A673 (cell line): ENCODE measurements at regions not wholly inside any gene's neighbourhood (a gene's known extent, or its start where the extent isn't known, plus 50 kb on each side); places are given as distances from the start of the nearest gene placed in this dataset.

Experiments used
- BruUV-seq: library from RNA; stranded (reverse); fragments of 400-500 nt; replicated peaks from 2 replicates; lab custom pipeline; 2021; lab: Mats Ljungman, UMichigan
- CTCF ChIA-PET: fragments of 300-600 bp; sonication (Branson Sonifier 250); formaldehyde crosslinking; loops from one replicate; lab custom pipeline; 2022; ENCODE audit warnings: antibody characterized with exemption; lab: Charles Lee
- POLR2A ChIA-PET: fragments of 300-600 bp; sonication (Branson Sonifier 250); formaldehyde crosslinking; loops from one replicate; lab custom pipeline; 2022; ENCODE audit warnings: antibody characterized with exemption; ENCODE audit not compliant: low non-redundant PET; lab: Charles Lee
- DNase-seq: peaks from one replicate; pipeline ENCODE4 v3.0.0-alpha.2; 2015; ENCODE audit warnings: low spot score
- H3K27ac ChIP-seq: fragments of 200-600 bp; sonication (generic); 2 replicates; pipeline ENCODE4 v1.5.1; 2016; ENCODE audit warnings: mixed run types, low read depth, mild to moderate bottlenecking, mixed read lengths, antibody characterized with exemption, low read length; ENCODE audit not compliant: poor library complexity, severe bottlenecking
- H3K27me3 ChIP-seq: fragments of 200-600 bp; sonication (generic); replicated peaks from 2 replicates; pipeline ENCODE4 v1.6.1; 2017; ENCODE audit warnings: mixed run types, low read depth, mild to moderate bottlenecking, mixed read lengths, antibody characterized with exemption, low read length; ENCODE audit not compliant: insufficient read depth, poor library complexity
- H3K36me3 ChIP-seq: fragments of 200-600 bp; sonication (generic); 2 replicates; pipeline ENCODE4 v1.6.1; 2016; ENCODE audit warnings: mixed run types, mild to moderate bottlenecking, mixed read lengths, antibody characterized with exemption, low read length; ENCODE audit not compliant: insufficient read depth, poor library complexity, severe bottlenecking
- H3K4me1 ChIP-seq: fragments of 200-600 bp; sonication (generic); 2 replicates; pipeline ENCODE4 v1.6.1; 2017; ENCODE audit warnings: mixed run types, mild to moderate bottlenecking, mixed read lengths, antibody characterized with exemption, low read length; ENCODE audit not compliant: insufficient read depth, poor library complexity, severe bottlenecking
- H3K4me3 ChIP-seq: fragments of 200-600 bp; sonication (generic); 2 replicates; pipeline ENCODE4 v1.5.1; 2016; ENCODE audit warnings: low read depth, mixed run types, mild to moderate bottlenecking, mixed read lengths, low read length; ENCODE audit not compliant: poor library complexity, severe bottlenecking
- H3K9me3 ChIP-seq: fragments of 200-600 bp; sonication (generic); 2 replicates; pipeline ENCODE4 v1.6.1; 2016; ENCODE audit warnings: mixed run types, low read depth, mild to moderate bottlenecking, mixed read lengths, antibody characterized with exemption, low read length; ENCODE audit not compliant: poor library complexity, severe bottlenecking
- CTCF ChIP-seq: fragments of 300-800, 200-600 bp; sonication (generic); conservative IDR thresholded peaks from 2 replicates; pipeline ENCODE4 v1.5.1; 2017; ENCODE audit warnings: low read depth, mild to moderate bottlenecking, antibody characterized with exemption, low read length, moderate library complexity, mixed read lengths
- EZH2 ChIP-seq: fragments of 200-600 bp; sonication (generic); IDR thresholded peaks from 2 replicates; pipeline ENCODE4 v1.6.1; 2017; ENCODE audit warnings: borderline replicate concordance, low read depth, mild to moderate bottlenecking, mixed read lengths, antibody characterized with exemption, low read length; ENCODE audit not compliant: poor library complexity, severe bottlenecking
- intact Hi-C: fragments of 100-400 bp; cut with micrococcal nuclease; formaldehyde crosslinking; loops from one replicate; pipeline ENCODE4 v1.10.0; 2022; ENCODE audit not compliant: unreplicated experiment

GRCh38 chr11:127859941-127860354 is 727.4 kb downstream of the ETS1 start:
- no TSS peak for BruUV-seq
- peak; percentile 75 for DNase-seq
- no peak for TF ChIP-seq CTCF
- no peak for TF ChIP-seq EZH2
- H3K9me3 ChIP-seq = no peaks in the 10 kb centered on the region
- ChIA-PET CTCF (no interaction called here), POLR2A (no interaction called here)
- H3K27me3 ChIP-seq = peaks cover 34% of the 10 kb centered on the region
- no peaks in the 10 kb centered on the region for H3K36me3 ChIP-seq
- H3K4me3 ChIP-seq = no peak overlapping the region
- H3K4me1 ChIP-seq = no peaks in the 10 kb centered on the region
- intact Hi-C loops = no loop called here
- no peak overlapping the region for H3K27ac ChIP-seq

- ChIA-PET CTCF (no interaction called here), POLR2A (no interaction called here)
- H3K27ac ChIP-seq = no peak overlapping the region
- no peaks in the 10 kb centered on the region for H3K4me1 ChIP-seq
- H3K4me3 ChIP-seq = no peak overlapping the region
- TF ChIP-seq CTCF = no peak
- TF ChIP-seq EZH2 = no peak
- no TSS peak for BruUV-seq
- H3K9me3 ChIP-seq = no peaks in the 10 kb centered on the region
- no peak for DNase-seq
- H3K27me3 ChIP-seq = peaks cover 38% of the 10 kb centered on the region
- intact Hi-C loops = loop anchor here (2.0 kb wide), 1 partner anchor 176 kb away; no protein-coding TSS in a partner anchor
- H3K36me3 ChIP-seq = no peaks in the 10 kb centered on the region
Measured at GRCh38 chr11:127844876-127845275, 742.5 kb downstream of the ETS1 start.

GRCh38 chr11:127843483-127844396 is 743.6 kb downstream of the ETS1 start:
- Histone ChIP-seq H3K36me3 (no peaks in the 10 kb centered on the region), H3K27me3 (peaks cover 31% of the 10 kb centered on the region), H3K9me3 (no peaks in the 10 kb centered on the region), H3K4me3 (no peak overlapping the region), H3K4me1 (no peaks in the 10 kb centered on the region), H3K27ac (no peak overlapping the region)
- TF ChIP-seq EZH2 (no peak), CTCF (peak; percentile 90)
- no TSS peak for BruUV-seq
- intact Hi-C loops = loop anchor here (2.0 kb wide), 1 partner anchor 177 kb away; no protein-coding TSS in a partner anchor
- CTCF ChIA-PET = interaction anchor here (0.6 to 1.2 kb wide), 3 partner anchors 10 to 704 kb away, joined by 3 to 4 read pairs (median 3); no protein-coding TSS in a partner anchor
- DNase-seq = peak; percentile 80
- POLR2A ChIA-PET = no interaction called here
